Neutrophil (primary cell): ENCODE measurements at regions not wholly inside any gene's neighbourhood (a gene's known extent, or its start where the extent isn't known, plus 50 kb on each side); places are given as distances from the start of the nearest gene placed in this dataset.

Source experiments
- H3K27ac ChIP-seq: fragments of 200-600 bp; sonication (generic); 2 replicates; pipeline ENCODE4 v1.5.1; 2016; ENCODE audit warnings: mild to moderate bottlenecking, moderate library complexity
- H3K27me3 ChIP-seq: fragments of 200-600 bp; sonication (generic); 2 replicates; pipeline ENCODE4 v1.6.0; 2016; ENCODE audit warnings: mild to moderate bottlenecking
- H3K36me3 ChIP-seq: fragments of 200-600 bp; sonication (generic); 2 replicates; pipeline ENCODE4 v1.5.1; 2017
- H3K4me1 ChIP-seq, 2 experiments: fragments of 200-600 bp in 1 of 2; sonication (generic) in 1 of 2; 1 replicate in 1 of 2; 2 replicates in 1 of 2; pipeline versions ENCODE4 v1.5.1 to v1.6.1; 2013 to 2016; ENCODE audit warnings: low read depth in 1 of 2, low read length in 1 of 2, mild to moderate bottlenecking in 1 of 2, moderate library complexity in 1 of 2; ENCODE audit not compliant: control insufficient read depth in 1 of 2, insufficient read depth in 1 of 2
- H3K4me3 ChIP-seq, 2 experiments: fragments of 200-600 bp in 1 of 2; sonication (generic) in 1 of 2; 1 replicate in 1 of 2; 2 replicates in 1 of 2; pipeline ENCODE4 v1.5.1; 2013 to 2016; ENCODE audit warnings: low read depth in 1 of 2, low read length in 1 of 2, mild to moderate bottlenecking in 1 of 2, moderate library complexity in 1 of 2
- H3K9me3 ChIP-seq: fragments of 200-600 bp; sonication (generic); 2 replicates; pipeline ENCODE4 v1.5.1; 2016
- CTCF ChIP-seq: fragments of 200-600 bp; sonication (generic); IDR thresholded peaks from 2 replicates; pipeline ENCODE4 v1.5.1; 2016; ENCODE audit warnings: antibody characterized with exemption

- Histone ChIP-seq H3K27ac (no peak overlapping the region), H3K9me3 (no peaks in the 10 kb centered on the region), H3K4me1 (peaks cover 0 to 12% of the 10 kb centered on the region in 2 experiments), H3K4me3 (no peak overlapping the region), H3K36me3 (no peaks in the 10 kb centered on the region), H3K27me3 (no peaks in the 10 kb centered on the region)
- no peak for TF ChIP-seq CTCF
Observed at GRCh38 chr3:153442386-153442785, 280.4 kb downstream of the RAP2B start.

GRCh38 chr3:153442799-153443487 lies 280.9 kb downstream of the RAP2B start:
- H3K4me1 ChIP-seq, result peaks cover 0 to 12% of the 10 kb centered on the region in 2 experiments
- TF ChIP-seq CTCF, result no peak
- H3K9me3 ChIP-seq, result no peaks in the 10 kb centered on the region
- no peaks in the 10 kb centered on the region for H3K36me3 ChIP-seq
- H3K27me3 ChIP-seq, result no peaks in the 10 kb centered on the region
- no peak overlapping the region for H3K27ac ChIP-seq
- H3K4me3 ChIP-seq, result no peak overlapping the region

GRCh38 chr3:153443961-153444360 lies 281.9 kb downstream of the RAP2B start:
- Histone ChIP-seq H3K9me3 (no peaks in the 10 kb centered on the region), H3K27ac (no peak overlapping the region), H3K27me3 (no peaks in the 10 kb centered on the region), H3K36me3 (no peaks in the 10 kb centered on the region), H3K4me1 (peaks cover 0 to 5% of the 10 kb centered on the region in 2 experiments), H3K4me3 (no peak overlapping the region)
- no peak for TF ChIP-seq CTCF

GRCh38 chr3:153445817-153446216 lies 283.8 kb downstream of the RAP2B start:
- H3K27ac ChIP-seq, result no peak overlapping the region
- no peaks in the 10 kb centered on the region for H3K9me3 ChIP-seq
- H3K4me1 ChIP-seq, result no peaks in the 10 kb centered on the region
- H3K27me3 ChIP-seq, result no peaks in the 10 kb centered on the region
- no peaks in the 10 kb centered on the region for H3K36me3 ChIP-seq
- H3K4me3 ChIP-seq, result no peak overlapping the region
- no peak for TF ChIP-seq CTCF

- no peak for TF ChIP-seq CTCF
- H3K27me3 ChIP-seq, result no peaks in the 10 kb centered on the region
- H3K36me3 ChIP-seq, result no peaks in the 10 kb centered on the region
- H3K4me1 ChIP-seq, result no peaks in the 10 kb centered on the region
- H3K4me3 ChIP-seq, result no peak overlapping the region
- no peaks in the 10 kb centered on the region for H3K9me3 ChIP-seq
- H3K27ac ChIP-seq, result no peak overlapping the region
Observed at GRCh38 chr3:153448151-153448829, 286.3 kb downstream of the RAP2B start.
